ENCODE measurements at regions not wholly inside any gene's neighbourhood (a gene's known extent, or its start where the extent isn't known, plus 50 kb on each side); places are given as distances from the start of the nearest gene placed in this dataset.

DNA sequence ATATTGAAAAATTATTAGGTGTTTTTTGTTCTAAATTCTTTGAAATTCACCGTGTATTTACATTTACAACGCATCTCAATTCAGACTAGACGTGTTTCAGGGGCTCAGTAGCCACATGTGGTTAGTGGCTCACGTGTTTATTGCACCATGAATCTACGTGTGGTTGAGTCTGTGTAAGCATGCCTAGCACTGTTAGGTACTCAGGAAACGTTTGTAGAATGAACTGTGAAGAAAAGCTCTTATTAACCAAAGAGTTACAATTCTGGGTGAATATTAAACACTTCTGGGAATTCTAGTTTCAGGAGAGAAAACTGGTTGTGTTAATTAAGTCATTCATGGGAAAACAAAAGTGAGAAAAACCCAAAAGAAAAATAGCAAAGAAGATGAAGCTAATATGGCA is 117.5 kb upstream of the CDH6 start:
- TF ChIP-seq CTCF (IDR thresholded peaks at IDR 0.05) (no peak), ZFX (IDR thresholded peaks at IDR 0.05; ENCODE audit: borderline replicate concordance) (no peak)
